ENCODE measurements at regions not wholly inside any gene's neighbourhood (a gene's known extent, or its start where the extent isn't known, plus 50 kb on each side); places are given as distances from the start of the nearest gene placed in this dataset.

DNA sequence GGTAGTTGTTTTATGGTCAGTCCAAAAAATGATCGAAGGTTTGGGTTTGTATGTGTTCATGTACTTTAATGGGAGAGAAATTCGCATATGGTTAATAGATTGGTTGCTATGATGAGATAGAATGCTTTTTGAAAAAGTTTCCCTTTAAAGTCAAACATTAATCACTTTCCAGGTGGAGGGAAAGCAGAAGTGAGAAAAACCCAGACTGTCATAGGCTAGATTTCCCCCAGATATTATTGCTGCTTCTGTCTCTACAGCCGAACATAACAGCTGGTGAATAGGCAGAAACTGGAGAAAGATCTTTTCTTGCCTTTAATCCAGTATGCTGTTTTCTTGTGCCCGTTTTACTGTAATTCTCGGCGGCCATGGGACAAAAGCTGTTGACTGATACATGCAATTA is 287.6 kb downstream of the SOX2 start:
- ChIA-PET CTCF (no interaction called here), POLR2A (no interaction called here)
- no peak overlapping the region for H3K4me2 ChIP-seq
- no peak overlapping the region for H2AFZ ChIP-seq (ENCODE audit: low read depth)
- no peaks in the 10 kb centered on the region for H3K9me2 ChIP-seq
- TF ChIP-seq, protein P1, sequence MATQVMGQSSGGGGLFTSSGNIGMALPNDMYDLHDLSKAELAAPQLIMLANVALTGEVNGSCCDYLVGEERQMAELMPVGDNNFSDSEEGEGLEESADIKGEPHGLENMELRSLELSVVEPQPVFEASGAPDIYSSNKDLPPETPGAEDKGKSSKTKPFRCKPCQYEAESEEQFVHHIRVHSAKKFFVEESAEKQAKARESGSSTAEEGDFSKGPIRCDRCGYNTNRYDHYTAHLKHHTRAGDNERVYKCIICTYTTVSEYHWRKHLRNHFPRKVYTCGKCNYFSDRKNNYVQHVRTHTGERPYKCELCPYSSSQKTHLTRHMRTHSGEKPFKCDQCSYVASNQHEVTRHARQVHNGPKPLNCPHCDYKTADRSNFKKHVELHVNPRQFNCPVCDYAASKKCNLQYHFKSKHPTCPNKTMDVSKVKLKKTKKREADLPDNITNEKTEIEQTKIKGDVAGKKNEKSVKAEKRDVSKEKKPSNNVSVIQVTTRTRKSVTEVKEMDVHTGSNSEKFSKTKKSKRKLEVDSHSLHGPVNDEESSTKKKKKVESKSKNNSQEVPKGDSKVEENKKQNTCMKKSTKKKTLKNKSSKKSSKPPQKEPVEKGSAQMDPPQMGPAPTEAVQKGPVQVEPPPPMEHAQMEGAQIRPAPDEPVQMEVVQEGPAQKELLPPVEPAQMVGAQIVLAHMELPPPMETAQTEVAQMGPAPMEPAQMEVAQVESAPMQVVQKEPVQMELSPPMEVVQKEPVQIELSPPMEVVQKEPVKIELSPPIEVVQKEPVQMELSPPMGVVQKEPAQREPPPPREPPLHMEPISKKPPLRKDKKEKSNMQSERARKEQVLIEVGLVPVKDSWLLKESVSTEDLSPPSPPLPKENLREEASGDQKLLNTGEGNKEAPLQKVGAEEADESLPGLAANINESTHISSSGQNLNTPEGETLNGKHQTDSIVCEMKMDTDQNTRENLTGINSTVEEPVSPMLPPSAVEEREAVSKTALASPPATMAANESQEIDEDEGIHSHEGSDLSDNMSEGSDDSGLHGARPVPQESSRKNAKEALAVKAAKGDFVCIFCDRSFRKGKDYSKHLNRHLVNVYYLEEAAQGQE (IDR thresholded peaks at IDR 0.05; ENCODE audit: low read depth, low read length): no peak
- no peak for TF ChIP-seq GATA2 (CRISPR knock-in tag; IDR thresholded peaks at IDR 0.05)
- no peak for TF ChIP-seq TEAD4 (IDR thresholded peaks at IDR 0.05; ENCODE audit: borderline replicate concordance, insufficient read depth)
- no peak for TF ChIP-seq RAD21 (IDR thresholded peaks at IDR 0.05; ENCODE audit: low read length)
- no peak for TF ChIP-seq EZH2phosphoT487 (IDR thresholded peaks at IDR 0.05; ENCODE audit: borderline replicate concordance, low read depth)
- TF ChIP-seq SIN3A (IDR thresholded peaks at IDR 0.05; ENCODE audit: borderline replicate concordance, low read depth, low read length): no peak
- TF ChIP-seq RCOR1 (IDR thresholded peaks at IDR 0.05; ENCODE audit: low read length): no peak
- no peak for TF ChIP-seq ELF1 (IDR thresholded peaks at IDR 0.05)
- no peak for TF ChIP-seq MXI1 (IDR thresholded peaks at IDR 0.05; ENCODE audit: low read depth, low read length)
- no peaks in the 10 kb centered on the region for H3K9me3 ChIP-seq
- H4K20me1 ChIP-seq (ENCODE audit: insufficient read depth): no peaks in the 10 kb centered on the region
- H3K27me3 ChIP-seq (ENCODE audit: insufficient read depth): no peaks in the 10 kb centered on the region
- H3F3A ChIP-seq (replicated peaks; ENCODE audit: insufficient read depth): no peaks in the 10 kb centered on the region
- DNase-seq: no peak
- no peak overlapping the region for H3K4me3 ChIP-seq (ENCODE audit: low read depth in 2 of 2, low read length in 1 of 2)
- no peaks in the 10 kb centered on the region for H3K36me3 ChIP-seq (replicated peaks in 1 of 2; ENCODE audit: control insufficient read depth in 1 of 2, insufficient read depth in 2 of 2, low read length in 1 of 2)
- 61% methylated on average over 6 of the region's 6 CpGs for WGBS (ENCODE audit: low lambda C conversion rate)
- no peak overlapping the region for H3K27ac ChIP-seq (ENCODE audit: low read depth in 2 of 2, low read length in 1 of 2)
- H3K9ac ChIP-seq: no peak overlapping the region
- H3K79me2 ChIP-seq (ENCODE audit: insufficient read depth): no peaks in the 10 kb centered on the region
- no peaks in the 10 kb centered on the region for H3K4me1 ChIP-seq (ENCODE audit: control insufficient read depth in 1 of 2, insufficient read depth in 2 of 2, low read depth in 1 of 2, low read length in 1 of 2)

DNA sequence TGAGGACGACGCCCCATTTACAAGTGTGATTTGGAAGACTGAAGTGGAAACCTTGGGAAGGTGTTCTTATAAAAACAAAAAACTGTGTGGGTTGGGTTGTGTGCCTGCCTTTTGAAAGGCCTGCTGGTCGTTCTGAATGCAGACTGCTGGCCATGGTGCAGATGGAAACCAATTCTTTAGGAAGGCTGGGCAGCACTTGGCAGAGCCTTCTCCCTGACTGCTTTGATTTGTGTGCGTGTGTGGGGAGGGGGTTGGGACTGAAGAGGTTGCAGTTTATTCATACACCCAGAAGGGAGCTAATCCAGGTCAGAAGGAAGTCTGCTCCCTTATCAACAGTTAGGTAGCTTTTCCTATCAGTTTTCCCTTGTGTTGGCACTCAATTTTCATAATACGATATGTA is 288.7 kb downstream of the SOX2 start:
- Histone ChIP-seq H4K20me1 (ENCODE audit: insufficient read depth) (no peaks in the 10 kb centered on the region), H3K4me2 (no peak overlapping the region), H2AFZ (ENCODE audit: low read depth) (no peak overlapping the region), H3K9me3 (no peaks in the 10 kb centered on the region), H3K4me3 (ENCODE audit: low read depth in 2 of 2, low read length in 1 of 2) (no peak overlapping the region), H3K27me3 (ENCODE audit: insufficient read depth) (no peaks in the 10 kb centered on the region), H3K4me1 (ENCODE audit: control insufficient read depth in 1 of 2, insufficient read depth in 2 of 2, low read depth in 1 of 2, low read length in 1 of 2) (no peaks in the 10 kb centered on the region), H3K27ac (ENCODE audit: low read depth in 2 of 2, low read length in 1 of 2) (no peak overlapping the region), H3K36me3 (replicated peaks in 1 of 2; ENCODE audit: control insufficient read depth in 1 of 2, insufficient read depth in 2 of 2, low read length in 1 of 2) (no peaks in the 10 kb centered on the region), H3K9ac (no peak overlapping the region), H3K9me2 (no peaks in the 10 kb centered on the region), H3F3A (replicated peaks; ENCODE audit: insufficient read depth) (no peaks in the 10 kb centered on the region), H3K79me2 (ENCODE audit: insufficient read depth) (no peaks in the 10 kb centered on the region)
- no peak for TF ChIP-seq SMC3 (IDR thresholded peaks at IDR 0.05; ENCODE audit: low read depth, low read length)
- TF ChIP-seq, protein P2, sequence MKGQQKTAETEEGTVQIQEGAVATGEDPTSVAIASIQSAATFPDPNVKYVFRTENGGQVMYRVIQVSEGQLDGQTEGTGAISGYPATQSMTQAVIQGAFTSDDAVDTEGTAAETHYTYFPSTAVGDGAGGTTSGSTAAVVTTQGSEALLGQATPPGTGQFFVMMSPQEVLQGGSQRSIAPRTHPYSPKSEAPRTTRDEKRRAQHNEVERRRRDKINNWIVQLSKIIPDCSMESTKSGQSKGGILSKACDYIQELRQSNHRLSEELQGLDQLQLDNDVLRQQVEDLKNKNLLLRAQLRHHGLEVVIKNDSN (IDR thresholded peaks at IDR 0.05; ENCODE audit: borderline replicate concordance, low read depth): no peak
- TF ChIP-seq TAF1 (IDR thresholded peaks at IDR 0.05; ENCODE audit: borderline replicate concordance, low read depth, low read length): no peak
- TF ChIP-seq, protein P3, sequence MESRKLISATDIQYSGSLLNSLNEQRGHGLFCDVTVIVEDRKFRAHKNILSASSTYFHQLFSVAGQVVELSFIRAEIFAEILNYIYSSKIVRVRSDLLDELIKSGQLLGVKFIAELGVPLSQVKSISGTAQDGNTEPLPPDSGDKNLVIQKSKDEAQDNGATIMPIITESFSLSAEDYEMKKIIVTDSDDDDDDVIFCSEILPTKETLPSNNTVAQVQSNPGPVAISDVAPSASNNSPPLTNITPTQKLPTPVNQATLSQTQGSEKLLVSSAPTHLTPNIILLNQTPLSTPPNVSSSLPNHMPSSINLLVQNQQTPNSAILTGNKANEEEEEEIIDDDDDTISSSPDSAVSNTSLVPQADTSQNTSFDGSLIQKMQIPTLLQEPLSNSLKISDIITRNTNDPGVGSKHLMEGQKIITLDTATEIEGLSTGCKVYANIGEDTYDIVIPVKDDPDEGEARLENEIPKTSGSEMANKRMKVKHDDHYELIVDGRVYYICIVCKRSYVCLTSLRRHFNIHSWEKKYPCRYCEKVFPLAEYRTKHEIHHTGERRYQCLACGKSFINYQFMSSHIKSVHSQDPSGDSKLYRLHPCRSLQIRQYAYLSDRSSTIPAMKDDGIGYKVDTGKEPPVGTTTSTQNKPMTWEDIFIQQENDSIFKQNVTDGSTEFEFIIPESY (IDR thresholded peaks at IDR 0.05; ENCODE audit: borderline replicate concordance, low read depth): no peak
- CTCF ChIA-PET: no interaction called here
- no peak for DNase-seq
- 59% methylated on average over 5 of the region's 5 CpGs for WGBS (ENCODE audit: low lambda C conversion rate)
- POLR2A ChIA-PET: no interaction called here

All from SK-N-SH (cell line).